Spleen (tissue), 11 donors: ENCODE measurements at regions not wholly inside any gene's neighbourhood (a gene's known extent, or its start where the extent isn't known, plus 50 kb on each side); places are given as distances from the start of the nearest gene placed in this dataset.

Experiments
- DNase-seq: peaks from one replicate; pipeline ENCODE4 v3.0.0-alpha.2; 2020
- H3K27ac ChIP-seq, 8 donors: fragments of 200-600 bp; sonication (generic) in 7 of 8; 1 replicate in 4 of 8; 2 replicates in 4 of 8; pipeline versions ENCODE4 v1.5.0 to v1.8.0; 2016 to 2021; ENCODE audit warnings: inconsistent platforms in 4 of 8, mild to moderate bottlenecking in 4 of 8, moderate library complexity in 1 of 8
- H3K27me3 ChIP-seq, 7 donors: fragments of 200-600 bp; sonication (generic) in 6 of 7; replicated peaks in 1 of 7; 1 replicate in 4 of 7; 2 replicates in 3 of 7; pipeline versions ENCODE4 v1.5.0 to v1.8.0; 2016 to 2021; ENCODE audit warnings: inconsistent platforms in 3 of 7, mild to moderate bottlenecking in 1 of 7
- H3K36me3 ChIP-seq, 6 donors: fragments of 200-600 bp; sonication (generic) in 5 of 6; 1 replicate in 4 of 6; 2 replicates in 2 of 6; pipeline versions ENCODE4 v1.5.0 to v1.8.0; 2016 to 2021; ENCODE audit warnings: inconsistent platforms in 2 of 6
- H3K4me1 ChIP-seq, 6 donors: fragments of 200-600 bp; sonication (generic) in 5 of 6; 1 replicate in 3 of 6; 2 replicates in 3 of 6; pipeline versions ENCODE4 v1.5.0 to v1.8.0; 2016 to 2021; ENCODE audit warnings: inconsistent platforms in 3 of 6
- H3K4me3 ChIP-seq, 8 donors: fragments of 200-600 bp; sonication (generic) in 7 of 8; 1 replicate in 4 of 8; 2 replicates in 4 of 8; pipeline versions ENCODE4 v1.5.0 to v1.8.0; 2016 to 2021; ENCODE audit warnings: inconsistent platforms in 4 of 8, mild to moderate bottlenecking in 4 of 8, moderate library complexity in 2 of 8
- H3K9me3 ChIP-seq, 8 donors: fragments of 200-600 bp; sonication (generic) in 7 of 8; 1 replicate in 4 of 8; 2 replicates in 4 of 8; pipeline versions ENCODE4 v1.5.0 to v1.8.0; 2016 to 2021; ENCODE audit warnings: inconsistent platforms in 4 of 8
- POLR2A ChIP-seq, 3 donors: fragments of 450-650 bp; IDR thresholded peaks; one replicate each; pipeline ENCODE4 v1.5.1; 2017; ENCODE audit warnings: antibody characterized with exemption in 3 of 3, mild to moderate bottlenecking in 1 of 3
- POLR2AphosphoS5 ChIP-seq, 3 donors: sonication (generic); formaldehyde crosslinking; IDR thresholded peaks; one replicate each; pipeline ENCODE4 v1.5.1; 2017; ENCODE audit warnings: antibody characterized with exemption in 3 of 3
- WGBS, 5 donors: extraction: QIAGEN DNeasy Blood & Tissue Kit in 3 of 5; methylation state at CpG; one replicate each; pipeline versions ENCODE4 v1.1.5 to v1.1.7; 2013 to 2018; 5-methylcytosine and 5-hydroxymethylcytosine counted together
- intact Hi-C: fragments of 100-400 bp; cut with DNase I; formaldehyde crosslinking; loops from one replicate; pipeline ENCODE4 v1.15.0; 2023; ENCODE audit warnings: low total_unique reads
- TF ChIP-seq, protein P1 (sequence below), 11 experiments: fragments of 200-600 bp in 7 of 11; fragments of 450-650 bp in 4 of 11; sonication (generic) in 4 of 11; IDR thresholded peaks in 8 of 11; conservative IDR thresholded peaks in 3 of 11; 1 replicate in 7 of 11; 2 replicates in 4 of 11; pipeline versions ENCODE4 v1.4.0 to v1.8.0; 2016 to 2021; ENCODE audit warnings: antibody characterized with exemption in 11 of 11, inconsistent platforms in 4 of 11, mild to moderate bottlenecking in 1 of 11
- donor health status: healthy with polysubstance abuse.
- donor health status: DM: no; HTN: no; CAD: no; lungs with moderate emphysema.
- donor health status: DM: no; HTN: no; CAD: no.
- donor health status: Bipolar disorder and iron deficiency.
- donor health status: healthy.
- donor health status: DM: no; HTN: no; CAD: no.
- donor health status: DM: yes; HTN: yes; CAD: no.

DNA sequence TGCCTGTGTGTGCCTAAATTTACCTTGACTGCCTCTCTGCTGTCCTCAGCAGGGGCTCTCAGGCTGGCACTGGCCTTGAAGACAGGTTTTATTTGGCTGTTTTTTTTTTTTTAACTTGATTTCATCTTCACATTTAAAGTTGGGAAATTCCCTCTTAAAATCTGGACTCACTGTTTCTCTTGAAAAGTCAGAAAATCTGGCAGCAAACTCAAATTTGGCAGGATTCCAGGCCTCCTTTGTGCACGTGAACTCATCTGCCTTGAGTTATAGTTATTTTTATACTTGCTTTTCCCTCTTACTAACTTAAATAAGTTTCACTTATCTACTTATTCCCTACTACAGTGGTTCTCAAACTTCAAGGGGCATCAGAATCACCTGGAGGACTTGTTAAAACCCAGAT, 118.4 kb upstream of the MAP3K1 start:
- intact Hi-C loops, result loop anchor here (10.0 kb wide), 1 partner anchor 118 kb away; the partner anchor contains the start of gene MAP3K1
- 19 to 39% (median 31%) methylated on average over 1 of the region's 1 CpG for WGBS, 5 donors
- Histone ChIP-seq H3K4me1 (peaks cover 6 to 54% (median 24%) of the 10 kb centered on the region in 6 donors), H3K4me3 (no peak overlapping the region), H3K36me3 (no peaks in the 10 kb centered on the region), H3K27me3 (no peaks in the 10 kb centered on the region), H3K9me3 (no peaks in the 10 kb centered on the region), H3K27ac (no peak overlapping the region)
- TF ChIP-seq POLR2A (IDR thresholded peaks at IDR 0.05) (no peak), POLR2AphosphoS5 (IDR thresholded peaks at IDR 0.05) (no peak)
- TF ChIP-seq, protein P1, sequence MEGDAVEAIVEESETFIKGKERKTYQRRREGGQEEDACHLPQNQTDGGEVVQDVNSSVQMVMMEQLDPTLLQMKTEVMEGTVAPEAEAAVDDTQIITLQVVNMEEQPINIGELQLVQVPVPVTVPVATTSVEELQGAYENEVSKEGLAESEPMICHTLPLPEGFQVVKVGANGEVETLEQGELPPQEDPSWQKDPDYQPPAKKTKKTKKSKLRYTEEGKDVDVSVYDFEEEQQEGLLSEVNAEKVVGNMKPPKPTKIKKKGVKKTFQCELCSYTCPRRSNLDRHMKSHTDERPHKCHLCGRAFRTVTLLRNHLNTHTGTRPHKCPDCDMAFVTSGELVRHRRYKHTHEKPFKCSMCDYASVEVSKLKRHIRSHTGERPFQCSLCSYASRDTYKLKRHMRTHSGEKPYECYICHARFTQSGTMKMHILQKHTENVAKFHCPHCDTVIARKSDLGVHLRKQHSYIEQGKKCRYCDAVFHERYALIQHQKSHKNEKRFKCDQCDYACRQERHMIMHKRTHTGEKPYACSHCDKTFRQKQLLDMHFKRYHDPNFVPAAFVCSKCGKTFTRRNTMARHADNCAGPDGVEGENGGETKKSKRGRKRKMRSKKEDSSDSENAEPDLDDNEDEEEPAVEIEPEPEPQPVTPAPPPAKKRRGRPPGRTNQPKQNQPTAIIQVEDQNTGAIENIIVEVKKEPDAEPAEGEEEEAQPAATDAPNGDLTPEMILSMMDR (IDR thresholded peaks at IDR 0.05 in 8 of 11, conservative IDR thresholded peaks at IDR 0.05 in 3 of 11), result no peak
- DNase-seq, result no peak

- Histone ChIP-seq H3K4me3 (no peak overlapping the region), H3K27me3 (no peaks in the 10 kb centered on the region), H3K36me3 (no peaks in the 10 kb centered on the region), H3K9me3 (no peaks in the 10 kb centered on the region), H3K4me1 (peaks cover 16 to 70% (median 29%) of the 10 kb centered on the region in 6 donors), H3K27ac (no peak overlapping the region)
- TF ChIP-seq, protein P1 (IDR thresholded peaks at IDR 0.05 in 8 of 11, conservative IDR thresholded peaks at IDR 0.05 in 3 of 11), result no peak
- no peak for TF ChIP-seq POLR2AphosphoS5 (IDR thresholded peaks at IDR 0.05)
- TF ChIP-seq POLR2A (IDR thresholded peaks at IDR 0.05), result no peak
- intact Hi-C loops, result loop anchor here (10.0 kb wide), 1 partner anchor 122 kb away; the partner anchor contains the start of gene MAP3K1
- 81 to 88% (median 86%) methylated on average over 5 of the region's 5 CpGs for WGBS, 5 donors
- DNase-seq, result no peak
Observed at GRCh38 chr5:56693220-56693579, 122.1 kb upstream of the MAP3K1 start.

DNA sequence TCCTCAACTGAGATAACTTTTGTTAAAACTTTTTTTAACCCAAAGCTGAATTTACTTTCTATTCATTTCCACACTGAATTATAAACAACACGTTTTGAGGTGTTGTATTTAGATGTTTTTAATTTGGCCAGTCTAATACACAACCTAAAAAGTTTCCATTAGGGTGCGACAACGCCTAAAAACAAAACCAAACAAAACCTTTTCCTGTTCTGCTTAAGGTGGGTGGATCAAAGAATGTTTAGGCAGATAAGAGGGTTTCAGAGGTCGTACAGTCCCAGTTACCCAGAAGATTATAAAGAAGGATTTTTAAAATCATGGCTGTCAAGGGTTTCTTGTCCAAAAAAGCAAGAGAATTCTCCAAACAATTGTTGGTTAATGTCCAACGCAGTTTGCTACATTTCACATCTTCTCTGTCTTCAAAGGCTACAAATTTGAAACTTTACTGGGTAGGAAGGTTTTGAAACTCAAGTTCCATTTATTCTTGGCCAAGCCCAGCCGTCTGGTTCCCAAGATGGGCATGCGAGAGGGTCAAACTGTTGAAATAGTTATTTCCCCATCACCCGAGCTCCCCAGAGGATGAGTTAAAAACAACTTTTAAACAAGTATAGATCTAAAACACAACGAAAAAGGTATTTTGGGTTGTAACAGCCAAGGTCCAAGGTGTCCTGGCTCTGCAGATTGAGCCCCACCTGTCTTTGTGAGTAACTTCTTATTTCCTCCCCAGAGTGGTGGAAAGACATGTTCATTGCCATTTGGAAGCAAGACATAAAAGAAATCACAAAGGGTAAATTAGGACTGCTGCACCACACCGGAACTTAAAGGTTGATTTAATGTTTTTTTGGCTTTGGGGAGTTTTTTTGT, 122.8 kb upstream of the MAP3K1 start:
- Histone ChIP-seq H3K27me3 (no peaks in the 10 kb centered on the region), H3K4me3 (no peak overlapping the region), H3K9me3 (no peaks in the 10 kb centered on the region), H3K27ac (peak overlapping the region in 4 of 8 donors; percentile 10 to 36 (median 14)), H3K4me1 (peaks cover 20 to 71% (median 29%) of the 10 kb centered on the region in 6 donors), H3K36me3 (no peaks in the 10 kb centered on the region)
- no peak for DNase-seq
- whole genome bisulfite sequencing, 5 donors, result 50 to 57% (median 51%) methylated on average over 10 of the region's 10 CpGs
- intact Hi-C loops, result loop anchor here (10.0 kb wide), 1 partner anchor 122 kb away; the partner anchor contains the start of gene MAP3K1
- TF ChIP-seq, protein P1 (IDR thresholded peaks at IDR 0.05 in 8 of 11, conservative IDR thresholded peaks at IDR 0.05 in 3 of 11), result no peak
- no peak for TF ChIP-seq POLR2A (IDR thresholded peaks at IDR 0.05)
- TF ChIP-seq POLR2AphosphoS5 (IDR thresholded peaks at IDR 0.05), result no peak

DNA sequence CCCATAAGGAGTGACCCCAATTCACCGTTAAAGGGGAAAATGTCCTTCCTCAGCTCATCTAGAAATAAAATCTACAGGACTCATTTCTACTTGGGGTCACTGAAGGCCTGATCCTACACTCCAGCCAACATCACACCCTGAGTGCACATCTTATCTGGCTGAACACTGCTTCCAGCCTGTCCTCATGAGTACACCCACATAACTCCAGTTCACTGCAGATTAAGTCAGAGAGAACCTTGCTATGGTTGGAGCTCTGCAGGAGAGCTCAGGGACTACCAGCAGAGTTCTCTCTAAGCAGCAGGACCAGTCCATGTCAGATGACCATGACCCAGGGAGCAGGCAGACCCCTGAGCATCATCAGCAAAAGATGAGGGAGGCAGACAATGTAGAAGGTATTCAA, 126.9 kb upstream of the MAP3K1 start:
- intact Hi-C loops, result no loop called here
- H3K27me3 ChIP-seq, result no peaks in the 10 kb centered on the region
- no peaks in the 10 kb centered on the region for H3K36me3 ChIP-seq
- H3K27ac ChIP-seq, result peak overlapping the region in 6 of 8 donors; percentile 27 to 87 (median 82)
- DNase-seq, result no peak
- no peaks in the 10 kb centered on the region for H3K9me3 ChIP-seq
- peaks cover 46 to 95% (median 58%) of the 10 kb centered on the region in 6 donors for H3K4me1 ChIP-seq
- WGBS, 5 donors, result 69 to 100% (median 88%) methylated on average over 1 of the region's 1 CpG
- no peak overlapping the region for H3K4me3 ChIP-seq
- no peak for TF ChIP-seq POLR2A (IDR thresholded peaks at IDR 0.05)
- TF ChIP-seq, protein P1 (IDR thresholded peaks at IDR 0.05 in 8 of 11, conservative IDR thresholded peaks at IDR 0.05 in 3 of 11), result no peak
- no peak for TF ChIP-seq POLR2AphosphoS5 (IDR thresholded peaks at IDR 0.05)
